ENCODE measurements at regions not wholly inside any gene's neighbourhood (a gene's known extent, or its start where the extent isn't known, plus 50 kb on each side); places are given as distances from the start of the nearest gene placed in this dataset.

DNA sequence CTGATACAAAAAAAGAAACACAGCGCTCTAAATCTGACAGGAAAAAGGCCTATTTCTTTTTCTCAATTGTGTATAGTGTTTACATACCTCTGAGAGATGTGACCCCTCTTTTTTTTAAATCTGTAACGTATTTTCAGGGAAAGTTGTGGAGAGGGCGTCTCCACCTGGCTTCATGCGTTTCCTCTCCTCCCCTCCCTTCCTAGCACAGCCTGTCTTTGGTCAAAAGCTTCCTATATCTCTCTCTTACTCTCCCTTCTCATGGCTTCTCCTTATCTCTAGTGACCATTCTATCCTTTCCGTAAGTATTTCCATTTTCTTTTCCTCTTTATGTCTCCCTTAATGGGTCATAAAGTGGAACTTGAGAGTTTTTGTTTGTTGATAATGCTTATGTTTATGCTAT lies 458.9 kb downstream of the HACE1 start:
- TF ChIP-seq NFRKB (IDR thresholded peaks at IDR 0.05) (no peak), TARDBP (IDR thresholded peaks at IDR 0.05) (no peak), ELF4 (IDR thresholded peaks at IDR 0.05) (no peak), ARNT (IDR thresholded peaks at IDR 0.05) (no peak), SUZ12 (IDR thresholded peaks at IDR 0.05) (no peak), L3MBTL2 (conservative IDR thresholded peaks at IDR 0.05) (no peak), FOXM1 (IDR thresholded peaks at IDR 0.05; ENCODE audit: borderline replicate concordance) (no peak)
